NCI-H1694 (cell line): ENCODE measurements at regions not wholly inside any gene's neighbourhood (a gene's known extent, or its start where the extent isn't known, plus 50 kb on each side); places are given as distances from the start of the nearest gene placed in this dataset.
"Not testable (repeated sequence)": the region's sequence is repeated elsewhere in the genome, so short reads cannot be mapped to it uniquely, and the experiment has no call there.

Experiments used
- DNase-seq: peaks from one replicate; lab custom pipeline; 2025; lab: John Stamatoyannopoulos, UW

- DNase-seq = no peak
Observed at GRCh38 chr5:77909237-77909636, 133.1 kb upstream of the TBCA start.

- DNase-seq = no peak
Observed at GRCh38 chr5:77908787-77909186, 132.6 kb upstream of the TBCA start.

- DNase-seq = no peak
Observed at GRCh38 chr5:77907786-77908185, 131.6 kb upstream of the TBCA start.

DNA sequence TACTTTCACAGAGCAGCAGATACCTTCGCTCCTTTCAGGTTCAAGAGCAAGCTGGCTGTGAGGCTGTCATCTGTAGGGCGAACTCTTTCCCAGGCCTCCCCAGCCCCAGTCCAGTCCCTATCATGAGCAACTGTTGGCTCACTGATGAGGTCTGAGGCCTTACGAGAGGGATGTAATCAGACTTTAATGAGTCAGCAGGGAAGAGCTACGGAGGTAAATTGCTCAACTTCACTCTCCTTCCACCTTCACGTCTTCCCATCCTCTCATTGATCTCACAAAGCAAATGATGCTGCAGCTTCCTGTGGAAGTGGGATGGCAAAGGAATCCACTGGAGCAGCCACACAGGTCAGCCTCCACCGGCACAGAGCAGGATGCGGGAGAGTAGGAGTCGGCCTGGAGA lies 130.7 kb upstream of the TBCA start:
- no peak for DNase-seq

GRCh38 chr5:77904362-77904761 lies 128.2 kb upstream of the TBCA start:
- DNase-seq = no peak

DNA sequence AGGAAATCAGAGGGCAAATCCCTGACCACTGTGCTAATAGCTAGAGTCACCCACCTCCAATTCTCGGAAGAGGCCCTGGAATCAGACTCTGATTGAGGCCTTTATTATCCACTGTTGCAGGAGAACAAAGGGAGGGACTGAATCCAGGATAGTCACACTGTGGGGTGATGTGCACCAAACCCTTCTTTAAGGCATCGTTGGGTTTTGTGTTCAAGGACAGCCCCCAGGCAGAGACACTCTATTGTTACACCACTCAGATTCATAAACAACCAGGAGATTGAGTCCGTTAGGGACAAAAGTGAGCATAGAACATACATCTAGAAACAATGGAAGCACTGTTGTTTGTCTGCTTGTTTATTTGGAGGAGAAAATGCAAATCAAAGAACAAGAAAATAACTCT lies 124.6 kb upstream of the TBCA start:
- DNase-seq = no peak

DNA sequence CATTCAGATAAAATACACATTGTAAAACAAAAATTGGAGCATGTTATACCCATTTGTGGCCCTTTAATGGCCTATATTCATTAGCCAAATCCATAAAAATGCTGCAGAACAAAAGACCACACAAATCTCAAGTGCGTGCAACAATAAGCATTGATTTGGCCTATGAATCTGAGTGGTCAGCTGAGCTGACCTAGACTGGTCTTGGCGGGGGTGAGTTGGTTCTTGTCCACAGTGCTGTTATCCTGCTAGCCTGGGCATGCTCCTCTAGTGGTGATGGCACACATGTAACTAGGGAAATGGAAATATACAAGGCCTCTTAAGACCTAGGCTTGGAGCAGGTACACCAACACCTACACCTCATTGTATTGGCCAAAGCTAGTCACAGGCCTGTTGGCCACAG lies 122.2 kb upstream of the TBCA start:
- DNase-seq = no peak

- no peak for DNase-seq
Observed at GRCh38 chr5:77896338-77896737, 120.2 kb upstream of the TBCA start.

DNA sequence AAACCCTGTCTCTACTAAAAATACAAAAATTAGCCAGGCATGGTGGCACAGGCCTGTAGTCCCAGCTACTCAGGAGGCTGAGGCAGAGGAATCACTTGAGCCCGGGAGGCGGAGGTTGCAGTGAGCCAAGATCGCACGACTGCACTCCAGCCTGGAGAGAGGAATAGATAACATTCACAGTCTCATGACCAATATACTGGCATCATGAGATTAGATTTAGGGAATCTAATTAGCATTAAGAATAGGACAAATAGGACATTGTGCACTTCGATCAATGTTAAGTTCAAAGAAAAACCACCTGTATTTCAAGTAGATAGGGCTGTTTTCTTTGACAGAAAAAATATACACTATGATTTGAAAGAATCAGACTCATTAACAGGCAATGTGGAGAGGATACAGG lies 118.0 kb upstream of the TBCA start:
- DNase-seq = not testable (repeated sequence)

- no peak for DNase-seq
Observed at GRCh38 chr5:77893225-77893860, 117.2 kb upstream of the TBCA start.

GRCh38 chr5:77892061-77893010 lies 116.2 kb upstream of the TBCA start:
- DNase-seq = no peak

DNA sequence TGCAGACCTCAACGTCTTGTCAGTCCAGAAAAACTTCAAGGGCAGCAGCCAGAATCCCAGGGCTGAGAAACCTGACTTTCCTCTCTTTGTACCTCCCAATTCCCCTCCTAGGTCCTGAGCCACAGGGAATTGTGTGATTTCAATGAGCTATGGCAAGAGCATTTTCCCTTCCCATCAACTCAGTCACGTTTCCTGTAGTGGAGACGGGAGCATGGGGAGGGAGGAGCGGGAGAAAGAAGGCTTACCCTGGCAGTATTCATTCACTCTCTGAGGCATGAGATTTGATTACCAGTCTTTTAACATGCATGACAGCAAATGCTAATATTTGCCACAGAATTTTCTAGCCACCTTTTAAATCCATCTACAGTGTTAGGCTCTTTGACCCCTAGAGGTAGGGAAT lies 109.4 kb upstream of the TBCA start:
- no peak for DNase-seq

- no peak for DNase-seq
Observed at GRCh38 chr5:77882670-77883257, 106.6 kb upstream of the TBCA start.

GRCh38 chr5:77881528-77881927 lies 105.4 kb upstream of the TBCA start:
- DNase-seq = no peak

- no peak for DNase-seq
Observed at GRCh38 chr5:77877516-77878355, 101.6 kb upstream of the TBCA start.

DNA sequence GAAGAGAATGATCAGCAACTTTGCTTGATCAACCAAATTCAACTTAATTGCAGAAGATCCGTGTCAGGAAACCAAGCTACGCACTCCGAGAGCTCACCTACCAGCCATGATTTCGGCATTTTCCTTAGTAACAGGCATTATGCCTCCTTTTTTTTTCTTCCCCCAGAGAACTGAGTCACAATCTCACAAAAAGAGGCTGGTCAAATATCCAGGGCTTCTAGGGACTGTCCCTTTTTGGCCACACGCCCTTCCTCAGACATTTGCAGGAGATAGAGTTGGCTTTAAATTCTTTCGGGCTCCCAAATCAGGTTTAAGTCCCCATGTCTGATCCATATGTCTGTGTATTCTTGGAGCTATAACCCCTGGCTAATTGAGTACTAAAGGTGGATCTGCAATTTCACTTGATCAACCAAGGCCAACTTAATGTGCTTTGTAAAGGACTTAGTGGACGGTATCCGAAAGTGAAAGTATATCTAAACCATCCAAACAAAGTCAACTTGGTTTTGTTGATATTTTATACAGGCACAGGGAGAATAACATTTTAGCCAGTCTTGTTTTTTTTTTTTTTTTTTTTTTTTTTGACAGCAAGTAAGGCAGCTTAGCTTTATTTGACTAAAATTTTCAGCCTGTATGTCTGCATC lies 100.8 kb upstream of the TBCA start:
- no peak for DNase-seq

GRCh38 chr5:77876316-77876715 lies 100.2 kb upstream of the TBCA start:
- DNase-seq = no peak

DNA sequence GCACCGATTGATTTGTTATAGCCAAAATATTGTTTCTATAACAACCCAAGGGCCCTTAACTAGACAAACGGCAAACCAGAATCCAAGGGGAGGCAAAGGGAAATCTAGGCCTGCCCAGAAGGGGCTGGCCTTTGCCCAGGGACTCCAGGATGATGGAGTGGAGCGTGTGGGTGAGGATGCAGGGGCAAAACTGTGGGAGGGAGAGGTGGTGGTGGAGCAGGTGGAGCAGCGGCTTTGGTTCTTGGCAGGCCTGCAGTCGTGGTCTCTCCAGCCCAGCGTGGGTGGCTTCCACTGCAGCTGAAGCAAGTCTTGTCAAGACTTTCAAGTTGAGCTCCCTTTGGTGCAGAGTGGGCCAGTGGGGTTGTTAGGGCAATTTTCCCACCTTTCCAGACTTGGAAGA lies 98.6 kb upstream of the TBCA start:
- DNase-seq = no peak

- DNase-seq = no peak
Observed at GRCh38 chr5:77873239-77873638, 97.1 kb upstream of the TBCA start.

DNA sequence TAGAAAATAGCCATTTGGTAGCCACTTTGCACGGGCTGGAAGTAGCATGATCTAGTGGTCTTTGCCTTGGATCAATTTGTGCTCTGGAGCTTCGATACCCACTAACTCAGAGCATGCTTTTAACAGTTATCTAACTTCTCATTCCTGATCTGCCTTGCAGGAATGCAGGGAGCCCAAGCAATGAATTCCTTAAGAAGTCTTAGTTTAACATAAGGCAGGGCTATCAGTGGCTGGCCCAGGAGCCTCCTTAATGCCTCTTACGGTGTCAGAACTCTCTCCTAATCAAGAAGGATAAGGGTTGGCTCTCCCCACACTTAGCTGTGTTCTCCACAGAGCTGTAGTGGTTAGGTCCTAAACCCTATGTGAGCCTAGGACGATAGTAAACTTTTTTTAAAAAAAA lies 95.8 kb upstream of the TBCA start:
- no peak for DNase-seq

DNA sequence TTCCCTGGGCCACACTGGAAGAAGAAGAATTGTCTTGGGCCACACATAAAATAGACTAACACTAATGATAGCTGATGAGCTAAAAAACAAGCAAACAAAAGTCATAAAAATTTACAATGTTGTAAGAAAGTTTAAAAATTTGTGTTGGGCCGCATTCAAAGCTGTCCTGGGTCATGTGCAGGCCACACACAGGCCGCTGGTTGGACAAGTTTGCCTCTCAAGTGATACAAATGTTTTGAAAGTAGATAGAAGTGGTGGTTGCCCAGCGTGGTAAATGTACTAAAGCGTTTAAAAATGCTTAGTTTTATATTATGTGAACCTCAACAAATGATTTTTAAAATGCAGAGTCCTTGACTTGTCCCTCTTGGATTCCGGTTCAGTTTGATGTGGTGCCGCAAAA lies 94.9 kb upstream of the TBCA start:
- no peak for DNase-seq
